Gastroesophageal sphincter (tissue), 4 donors: ENCODE measurements at regions not wholly inside any gene's neighbourhood (a gene's known extent, or its start where the extent isn't known, plus 50 kb on each side); places are given as distances from the start of the nearest gene placed in this dataset.

Source experiments
- ATAC-seq: fragments of 150-250 bp; one replicate; pipeline ENCODE4 v1.9.1; 2016; ENCODE audit warnings: mild to moderate bottlenecking, moderate library complexity
- H3K27ac ChIP-seq, 4 donors: fragments of 200-600 bp; sonication (generic) in 3 of 4; 1 replicate in 3 of 4; 2 replicates in 1 of 4; pipeline ENCODE4 v1.5.1; 2016 to 2019
- H3K27me3 ChIP-seq: fragments of 200-600 bp; sonication (generic); one replicate; pipeline ENCODE4 v1.5.1; 2019
- H3K36me3 ChIP-seq, 2 donors: fragments of 200-600 bp; sonication (generic); one replicate each; pipeline ENCODE4 v1.5.1; 2019; ENCODE audit warnings: control low read depth in 1 of 2
- H3K4me1 ChIP-seq, 3 donors: fragments of 200-600 bp; sonication (generic); 1 replicate in 2 of 3; 2 replicates in 1 of 3; pipeline ENCODE4 v1.5.1; 2016 to 2019; ENCODE audit warnings: control low read depth in 2 of 3
- H3K4me3 ChIP-seq, 2 donors: fragments of 200-600 bp; sonication (generic); one replicate each; pipeline ENCODE4 v1.5.1; 2019; ENCODE audit warnings: mild to moderate bottlenecking in 1 of 2, moderate library complexity in 1 of 2
- H3K9me3 ChIP-seq, 3 donors: fragments of 200-600 bp; sonication (generic); one replicate each; pipeline ENCODE4 v1.5.1; 2017 to 2019; ENCODE audit warnings: control low read depth in 2 of 3
- EP300 ChIP-seq: sonication (generic); formaldehyde crosslinking; IDR thresholded peaks from one replicate; pipeline ENCODE4 v1.6.1; 2017; ENCODE audit warnings: antibody characterized with exemption, mild to moderate bottlenecking
- POLR2A ChIP-seq, 2 donors: fragments of 450-650 bp; IDR thresholded peaks; one replicate each; pipeline ENCODE4 v1.6.1; 2017; ENCODE audit warnings: antibody characterized with exemption in 2 of 2, mild to moderate bottlenecking in 2 of 2, moderate library complexity in 1 of 2
- POLR2AphosphoS5 ChIP-seq: sonication (generic); formaldehyde crosslinking; IDR thresholded peaks from one replicate; pipeline ENCODE4 v1.6.1; 2017; ENCODE audit warnings: antibody characterized with exemption
- WGBS, 2 donors: methylation state at CpG; one replicate each; pipeline ENCODE4 v1.1.5; 2018; ENCODE audit warnings: low coverage in 1 of 2; 5-methylcytosine and 5-hydroxymethylcytosine counted together
- TF ChIP-seq, protein P1 (sequence below), 4 experiments: fragments of 200-600 bp in 2 of 4; fragments of 450-650 bp in 2 of 4; sonication (generic) in 1 of 4; IDR thresholded peaks; one replicate each; pipeline ENCODE4 v1.5.1; 2017 to 2019; ENCODE audit warnings: antibody characterized with exemption in 4 of 4, mild to moderate bottlenecking in 2 of 4, moderate library complexity in 2 of 4

DNA sequence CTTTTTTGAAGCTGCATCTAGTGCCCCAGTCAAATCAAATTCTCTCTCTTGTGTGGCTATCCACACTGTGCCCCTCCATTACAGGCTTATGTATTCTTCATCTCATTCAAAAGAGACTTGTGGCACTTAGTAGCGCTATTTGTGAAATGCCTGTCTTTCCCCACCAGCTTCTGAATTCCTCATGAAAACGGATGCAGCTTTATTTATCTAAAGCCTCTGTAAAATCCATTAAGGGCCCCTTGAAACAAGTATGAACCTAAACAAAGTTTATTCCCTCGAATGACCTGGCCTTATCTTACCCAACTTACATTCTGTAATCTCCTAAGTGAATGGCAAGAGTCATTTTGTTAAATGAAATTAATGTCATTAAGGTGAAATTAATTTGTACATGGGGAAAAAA lies 417.4 kb upstream of the PIK3C3 start:
- no peaks in the 10 kb centered on the region for H3K9me3 ChIP-seq
- no peak overlapping the region for H3K4me3 ChIP-seq
- ATAC-seq, result no peak
- H3K4me1 ChIP-seq, result no peaks in the 10 kb centered on the region
- TF ChIP-seq, protein P1, sequence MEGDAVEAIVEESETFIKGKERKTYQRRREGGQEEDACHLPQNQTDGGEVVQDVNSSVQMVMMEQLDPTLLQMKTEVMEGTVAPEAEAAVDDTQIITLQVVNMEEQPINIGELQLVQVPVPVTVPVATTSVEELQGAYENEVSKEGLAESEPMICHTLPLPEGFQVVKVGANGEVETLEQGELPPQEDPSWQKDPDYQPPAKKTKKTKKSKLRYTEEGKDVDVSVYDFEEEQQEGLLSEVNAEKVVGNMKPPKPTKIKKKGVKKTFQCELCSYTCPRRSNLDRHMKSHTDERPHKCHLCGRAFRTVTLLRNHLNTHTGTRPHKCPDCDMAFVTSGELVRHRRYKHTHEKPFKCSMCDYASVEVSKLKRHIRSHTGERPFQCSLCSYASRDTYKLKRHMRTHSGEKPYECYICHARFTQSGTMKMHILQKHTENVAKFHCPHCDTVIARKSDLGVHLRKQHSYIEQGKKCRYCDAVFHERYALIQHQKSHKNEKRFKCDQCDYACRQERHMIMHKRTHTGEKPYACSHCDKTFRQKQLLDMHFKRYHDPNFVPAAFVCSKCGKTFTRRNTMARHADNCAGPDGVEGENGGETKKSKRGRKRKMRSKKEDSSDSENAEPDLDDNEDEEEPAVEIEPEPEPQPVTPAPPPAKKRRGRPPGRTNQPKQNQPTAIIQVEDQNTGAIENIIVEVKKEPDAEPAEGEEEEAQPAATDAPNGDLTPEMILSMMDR (IDR thresholded peaks at IDR 0.05), result no peak
- TF ChIP-seq POLR2AphosphoS5 (no peak), EP300 (no peak), POLR2A (IDR thresholded peaks at IDR 0.05) (no peak)
- WGBS, 2 donors, result 36 to 37% methylated on average over 3 of the region's 3 CpGs
- H3K36me3 ChIP-seq, result no peaks in the 10 kb centered on the region
- H3K27me3 ChIP-seq, result no peaks in the 10 kb centered on the region
- no peak overlapping the region for H3K27ac ChIP-seq

DNA sequence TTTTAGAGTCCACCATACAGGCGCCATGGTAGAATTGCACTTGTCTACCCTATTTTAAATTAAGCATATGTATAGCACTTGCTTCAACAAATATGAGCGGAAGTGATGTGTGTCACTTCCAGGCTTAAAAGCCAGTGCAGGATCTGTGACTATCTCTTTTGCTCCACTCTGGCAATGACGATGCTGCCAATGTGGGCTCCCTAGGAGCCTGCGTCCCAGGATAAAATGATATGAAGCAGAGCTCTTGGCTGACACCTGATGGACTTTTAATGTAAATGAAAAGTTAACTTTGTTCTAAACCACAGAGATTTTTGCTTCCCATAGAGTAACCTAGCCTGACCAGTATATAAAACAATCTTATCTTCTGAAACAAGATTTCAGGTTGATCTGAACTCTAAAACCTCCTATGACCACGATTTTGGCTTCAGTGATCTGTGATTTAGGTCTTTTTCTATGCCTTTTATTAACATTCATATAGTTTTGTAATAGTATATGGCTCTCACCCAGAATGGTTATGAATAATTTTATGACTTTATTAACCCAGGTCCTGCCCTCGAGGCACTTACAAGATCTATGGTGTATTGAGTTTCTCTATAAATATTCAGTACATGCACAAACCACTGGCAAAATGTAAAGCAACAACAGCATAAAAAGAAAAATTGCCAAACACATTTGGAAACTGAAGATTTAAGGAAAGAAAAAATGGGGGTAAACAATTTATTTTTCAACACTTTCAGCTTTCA lies 422.5 kb upstream of the PIK3C3 start:
- H3K27ac ChIP-seq, result no peak overlapping the region
- no peaks in the 10 kb centered on the region for H3K27me3 ChIP-seq
- no peaks in the 10 kb centered on the region for H3K4me1 ChIP-seq
- ATAC-seq, result no peak
- TF ChIP-seq POLR2AphosphoS5 (no peak), EP300 (no peak)
- TF ChIP-seq, protein P1 (IDR thresholded peaks at IDR 0.05), result no peak
- H3K4me3 ChIP-seq, result no peak overlapping the region
- no peaks in the 10 kb centered on the region for H3K9me3 ChIP-seq
- H3K36me3 ChIP-seq, result no peaks in the 10 kb centered on the region
- 38 to 47% methylated on average over 5 of the region's 6 CpGs for WGBS, 2 donors

DNA sequence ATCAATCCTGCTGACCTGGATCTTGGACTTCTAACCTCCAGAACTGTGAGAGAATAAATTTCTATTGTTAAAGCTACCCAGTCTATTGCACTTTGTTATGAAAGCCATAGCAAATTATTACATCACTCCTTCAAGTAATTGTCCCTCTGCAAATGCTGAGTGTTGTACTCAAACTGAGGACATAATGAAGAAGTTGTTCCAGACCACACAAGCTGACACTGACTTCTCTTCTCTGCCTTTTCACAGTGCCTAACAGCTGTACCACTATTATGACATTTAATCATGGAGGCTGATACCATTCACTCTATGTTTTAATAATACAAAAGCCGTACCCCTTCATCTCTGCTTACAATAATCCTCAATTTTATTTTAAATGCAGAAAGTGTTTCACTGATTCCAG lies 424.1 kb upstream of the PIK3C3 start:
- no peaks in the 10 kb centered on the region for H3K9me3 ChIP-seq
- no peak for ATAC-seq
- no peak overlapping the region for H3K27ac ChIP-seq
- no peaks in the 10 kb centered on the region for H3K36me3 ChIP-seq
- WGBS, 2 donors, result 78 to 90% methylated on average over 1 of the region's 1 CpG
- H3K4me3 ChIP-seq, result no peak overlapping the region
- H3K27me3 ChIP-seq, result no peaks in the 10 kb centered on the region
- no peaks in the 10 kb centered on the region for H3K4me1 ChIP-seq
- TF ChIP-seq, protein P1 (IDR thresholded peaks at IDR 0.05), result no peak
- TF ChIP-seq POLR2AphosphoS5, result no peak
- TF ChIP-seq EP300, result no peak
- TF ChIP-seq POLR2A (IDR thresholded peaks at IDR 0.05), result no peak

DNA sequence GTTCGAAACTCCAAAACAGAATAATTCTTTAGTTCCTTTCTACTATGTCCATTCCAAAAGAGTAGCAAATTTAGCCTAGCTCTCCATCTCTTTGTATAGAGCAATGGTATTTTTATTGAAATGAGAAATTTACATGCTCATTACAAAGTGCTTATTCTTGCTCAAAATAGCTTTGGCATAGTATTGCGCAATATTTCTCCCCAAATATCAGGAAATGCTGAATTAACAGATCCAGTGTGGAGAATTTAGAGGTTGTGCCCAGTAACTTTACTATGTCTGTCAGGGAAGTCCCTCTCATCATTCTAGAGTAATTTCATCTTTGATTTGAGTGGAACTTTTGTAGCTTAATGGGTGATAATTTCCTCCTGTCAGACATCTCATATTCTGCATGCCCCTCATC lies 425.9 kb upstream of the PIK3C3 start:
- TF ChIP-seq POLR2AphosphoS5 (no peak), EP300 (no peak), POLR2A (IDR thresholded peaks at IDR 0.05) (no peak)
- TF ChIP-seq, protein P1 (IDR thresholded peaks at IDR 0.05), result no peak
- H3K9me3 ChIP-seq, result no peaks in the 10 kb centered on the region
- ATAC-seq, result no peak
- H3K27me3 ChIP-seq, result no peaks in the 10 kb centered on the region
- H3K27ac ChIP-seq, result no peak overlapping the region
- H3K36me3 ChIP-seq, result no peaks in the 10 kb centered on the region
- WGBS, 2 donors, result 90 to 95% methylated on average over 2 of the region's 2 CpGs
- H3K4me1 ChIP-seq, result no peaks in the 10 kb centered on the region
- H3K4me3 ChIP-seq, result no peak overlapping the region

DNA sequence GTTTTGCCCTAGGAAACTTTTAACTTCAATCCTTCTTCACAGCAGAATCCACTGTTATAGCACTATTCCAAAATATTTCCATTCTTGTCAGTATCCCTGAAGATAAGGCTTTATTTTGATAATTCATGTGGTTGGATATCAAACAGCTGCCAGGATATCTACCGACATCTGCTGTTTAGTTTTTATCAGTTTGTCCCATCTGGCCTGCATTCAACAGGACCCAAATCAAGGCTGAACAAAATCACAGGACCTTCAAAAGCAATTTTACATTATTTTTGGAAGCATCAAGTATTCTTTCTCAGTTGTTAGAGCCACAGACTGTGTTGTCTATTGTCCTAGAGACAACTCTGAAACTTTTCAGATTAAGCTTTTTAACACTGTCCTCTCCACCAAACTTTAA lies 429.0 kb upstream of the PIK3C3 start:
- H3K36me3 ChIP-seq, result no peaks in the 10 kb centered on the region
- TF ChIP-seq POLR2AphosphoS5 (no peak), EP300 (no peak), POLR2A (IDR thresholded peaks at IDR 0.05) (no peak)
- TF ChIP-seq, protein P1 (IDR thresholded peaks at IDR 0.05), result no peak
- no peaks in the 10 kb centered on the region for H3K27me3 ChIP-seq
- ATAC-seq, result no peak
- no peak overlapping the region for H3K4me3 ChIP-seq
- no peak overlapping the region for H3K27ac ChIP-seq
- no peaks in the 10 kb centered on the region for H3K9me3 ChIP-seq
- H3K4me1 ChIP-seq, result no peaks in the 10 kb centered on the region
- WGBS, 2 donors, result 0 to 21% methylated on average over 1 of the region's 1 CpG
